IMR-90 (cell line): ENCODE measurements at regions not wholly inside any gene's neighbourhood (a gene's known extent, or its start where the extent isn't known, plus 50 kb on each side); places are given as distances from the start of the nearest gene placed in this dataset.

ENCODE experiments used
- ATAC-seq: fragments of 200-7000 bp; cut with Tn5 transposase; 2 replicates; pipeline ENCODE4 v1.9.1; 2020; ENCODE audit warnings: low read depth, mild to moderate bottlenecking, moderate library complexity
- BruUV-seq: library from RNA; stranded (reverse); fragments of 400-500 nt; replicated peaks from 2 replicates; lab custom pipeline; 2021; lab: Mats Ljungman, UMichigan
- CTCF ChIA-PET: fragments of 300-600 bp; formaldehyde crosslinking; extraction: SDS; loops from one replicate; lab custom pipeline; 2021; ENCODE audit warnings: antibody characterized with exemption; lab: Yijun Ruan, JAX
- POLR2A ChIA-PET: fragments of 300-600 bp; sonication (Branson Sonifier 250); formaldehyde crosslinking; loops from one replicate; lab custom pipeline; 2022; ENCODE audit warnings: antibody characterized with exemption; ENCODE audit not compliant: unreplicated experiment; lab: Charles Lee
- DNase-seq: peaks from one replicate; pipeline ENCODE4 v3.0.0; 2013
- H2AFZ ChIP-seq: replicated peaks from 2 replicates; pipeline ENCODE3; 2013; ENCODE audit warnings: low read length, mild to moderate bottlenecking; ENCODE audit not compliant: poor library complexity
- H2AK5ac ChIP-seq: 2 replicates; pipeline ENCODE4 v1.6.1; 2013; ENCODE audit warnings: low read depth, low read length, inconsistent platforms
- H2AK9ac ChIP-seq: replicated peaks from 2 replicates; pipeline ENCODE3; 2013; ENCODE audit warnings: mild to moderate bottlenecking, low read depth, low read length, moderate library complexity; ENCODE audit not compliant: poor library complexity
- H2BK120ac ChIP-seq: 2 replicates; pipeline ENCODE4 v1.6.1; 2013; ENCODE audit warnings: low read depth, low read length, inconsistent platforms
- H2BK15ac ChIP-seq: 3 replicates; pipeline ENCODE4 v1.6.1; 2013; ENCODE audit warnings: low read depth, low read length, inconsistent platforms
- H2BK20ac ChIP-seq: 2 replicates; pipeline ENCODE4 v1.6.1; 2013; ENCODE audit warnings: low read depth, mild to moderate bottlenecking, inconsistent platforms, low read length, moderate library complexity
- H2BK5ac ChIP-seq: 2 replicates; pipeline ENCODE4 v1.6.1; 2013; ENCODE audit warnings: mild to moderate bottlenecking, low read depth, low read length, inconsistent platforms; ENCODE audit not compliant: poor library complexity, severe bottlenecking
- H3K14ac ChIP-seq: replicated peaks from 2 replicates; pipeline ENCODE4 v1.6.1; 2013; ENCODE audit warnings: low read depth, low read length, inconsistent platforms
- H3K18ac ChIP-seq: 2 replicates; pipeline ENCODE4 v1.6.1; 2013; ENCODE audit warnings: low read depth, low read length, control low read depth
- H3K23ac ChIP-seq: 2 replicates; pipeline ENCODE4 v1.6.1; 2013; ENCODE audit warnings: low read depth, low read length, inconsistent platforms
- H3K27ac ChIP-seq: 2 replicates; pipeline ENCODE4 v1.5.1; 2013; ENCODE audit warnings: mild to moderate bottlenecking, control low read depth, low read length; ENCODE audit not compliant: insufficient read depth
- H3K27me3 ChIP-seq: 2 replicates; pipeline ENCODE4 v1.6.1; 2013; ENCODE audit warnings: low read length; ENCODE audit not compliant: control insufficient read depth, insufficient read depth
- H3K36me3 ChIP-seq: 2 replicates; pipeline ENCODE4 v1.6.1; 2013; ENCODE audit warnings: low read length, mixed read lengths; ENCODE audit not compliant: control insufficient read depth, insufficient read depth
- H3K4ac ChIP-seq: 2 replicates; pipeline ENCODE4 v1.6.1; 2013; ENCODE audit warnings: low read depth, low read length, inconsistent platforms
- H3K4me1 ChIP-seq: 2 replicates; pipeline ENCODE4 v1.6.1; 2013; ENCODE audit warnings: low read length, mixed read lengths; ENCODE audit not compliant: control insufficient read depth, insufficient read depth
- H3K4me2 ChIP-seq: 2 replicates; pipeline ENCODE4 v1.6.1; 2013; ENCODE audit warnings: low read depth, mild to moderate bottlenecking, control low read depth, low read length, moderate library complexity
- H3K4me3 ChIP-seq: 2 replicates; pipeline ENCODE4 v1.5.1; 2013; ENCODE audit warnings: low read depth, mild to moderate bottlenecking, control low read depth, low read length, moderate library complexity; ENCODE audit not compliant: insufficient read depth
- H3K56ac ChIP-seq: 2 replicates; pipeline ENCODE4 v1.6.1; 2013; ENCODE audit warnings: low read length, inconsistent platforms; ENCODE audit not compliant: insufficient read depth; ENCODE audit errors: extremely low read depth
- H3K79me1 ChIP-seq, 2 experiments: 2 replicates each; pipeline ENCODE4 v1.6.1; 2013; ENCODE audit warnings: low read length in 2 of 2, inconsistent platforms in 1 of 2, low read depth in 1 of 2
- H3K9ac ChIP-seq: 2 replicates; pipeline ENCODE4 v1.6.1; 2013; ENCODE audit warnings: low read depth, low read length, control low read depth
- H3K9me1 ChIP-seq: 2 replicates; pipeline ENCODE4 v1.6.1; 2013; ENCODE audit warnings: low read length, inconsistent platforms; ENCODE audit not compliant: insufficient read depth
- H3K9me3 ChIP-seq: 2 replicates; pipeline ENCODE4 v1.6.1; 2013; ENCODE audit warnings: low read length; ENCODE audit not compliant: control insufficient read depth, insufficient read depth
- H4K20me1 ChIP-seq: 2 replicates; pipeline ENCODE4 v1.6.1; 2013; ENCODE audit warnings: low read length, inconsistent platforms; ENCODE audit not compliant: insufficient read depth
- H4K5ac ChIP-seq: 2 replicates; pipeline ENCODE4 v1.6.1; 2013; ENCODE audit warnings: mild to moderate bottlenecking, low read depth, low read length, control low read depth
- H4K8ac ChIP-seq, 2 experiments: 2 replicates each; pipeline ENCODE4 v1.6.1; 2013; ENCODE audit warnings: low read depth in 2 of 2, low read length in 2 of 2, control low read depth in 1 of 2, inconsistent platforms in 1 of 2
- H4K91ac ChIP-seq: 2 replicates; pipeline ENCODE4 v1.6.1; 2013; ENCODE audit warnings: low read depth, low read length, inconsistent platforms; ENCODE audit not compliant: insufficient read depth
- MAFK ChIP-seq: IDR thresholded peaks from 2 replicates; pipeline ENCODE4 v1.6.1; 2012; ENCODE audit warnings: low read depth, low read length, improper control_type of control experiment
- POLR2A ChIP-seq: IDR thresholded peaks from 2 replicates; pipeline ENCODE4 v1.6.1; 2012; ENCODE audit warnings: mild to moderate bottlenecking, low read depth, low read length
- WGBS, 2 experiments: methylation state at CpG; one replicate each; pipeline versions ENCODE4 v1.1.5 to v1.1.7; 2013; ENCODE audit warnings: missing lambda C conversion rate in 2 of 2; ENCODE audit not compliant: insufficient read length in 1 of 2; ENCODE audit errors: extremely low coverage in 2 of 2; 5-methylcytosine and 5-hydroxymethylcytosine counted together
- dilution Hi-C: fragments of 300-500 bp; cut with HindIII; formaldehyde crosslinking; loops from one replicate; pipeline ENCODE4 v1.14.3; 2018; ENCODE audit warnings: low sequenced_read_pairs; ENCODE audit not compliant: unreplicated experiment
- in situ Hi-C: fragments of 300-500 bp; cut with MboI; formaldehyde crosslinking; loops from 3 replicates; pipeline ENCODE4 v1.14.3; 2019; ENCODE audit warnings: low sequenced_read_pairs, inconsistent platforms, mixed read lengths
- intact Hi-C: fragments of 100-400 bp; cut with micrococcal nuclease; formaldehyde crosslinking; loops from 2 replicates; pipeline ENCODE4 v1.10.0; 2022

DNA sequence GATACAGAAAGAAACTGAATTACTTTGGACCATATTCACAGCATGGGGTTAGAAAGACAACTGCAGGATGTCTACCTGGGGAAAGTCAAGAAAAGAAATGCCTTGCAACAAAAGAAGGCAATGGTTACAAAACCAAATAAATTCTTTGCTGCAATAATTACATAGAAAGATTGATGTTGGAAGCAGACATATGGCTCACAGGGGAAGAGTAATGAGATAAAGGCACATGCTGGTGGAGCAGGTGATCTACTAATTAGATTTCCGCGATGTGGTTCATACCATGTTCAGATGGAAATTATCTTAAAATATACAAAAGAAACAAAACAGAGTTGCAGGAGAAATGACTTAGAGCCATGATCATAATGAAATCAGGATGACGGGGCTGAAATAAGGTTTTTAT lies 718.8 kb upstream of the PKDCC start:
- dilution Hi-C loops (no loop called here), intact Hi-C loops (no loop called here), in situ Hi-C loops (no loop called here)
- Histone ChIP-seq H3K79me1 (no peaks in the 10 kb centered on the region), H4K5ac (no peak overlapping the region), H2AK5ac (no peak overlapping the region), H3K27me3 (no peaks in the 10 kb centered on the region), H2AK9ac (no peak overlapping the region), H3K4me1 (no peaks in the 10 kb centered on the region), H4K8ac (no peak overlapping the region), H2BK20ac (no peak overlapping the region), H3K9ac (no peak overlapping the region), H3K23ac (no peak overlapping the region), H3K14ac (no peak overlapping the region), H3K9me1 (no peaks in the 10 kb centered on the region), H4K20me1 (no peaks in the 10 kb centered on the region), H4K91ac (no peak overlapping the region), H2BK15ac (no peak overlapping the region), H2BK5ac (no peak overlapping the region), H3K4me2 (no peak overlapping the region), H3K9me3 (no peaks in the 10 kb centered on the region), H3K36me3 (no peaks in the 10 kb centered on the region), H3K4me3 (no peak overlapping the region), H2BK120ac (no peak overlapping the region), H3K18ac (no peak overlapping the region), H3K27ac (no peak overlapping the region), H3K4ac (no peak overlapping the region), H2AFZ (no peak overlapping the region), H3K56ac (no peak overlapping the region)
- TF ChIP-seq MAFK (no peak), POLR2A (no peak)
- CTCF ChIA-PET: no interaction called here
- ATAC-seq (no peak), DNase-seq (no peak)
- no CpG with 5 or more reads among the region's 3 CpGs for WGBS, 2 experiments
- POLR2A ChIA-PET: no interaction called here
- BruUV-seq: no TSS peak
